ENCODE measurements at regions not wholly inside any gene's neighbourhood (a gene's known extent, or its start where the extent isn't known, plus 50 kb on each side); places are given as distances from the start of the nearest gene placed in this dataset.

- H3K79me2 ChIP-seq (ENCODE audit: control insufficient read depth, insufficient read depth, low read length), result no peaks in the 10 kb centered on the region
- RAD21 ChIA-PET (ENCODE audit: unreplicated experiment), result no interaction called here
- H3K9me3 ChIP-seq (replicated peaks; ENCODE audit: control insufficient read depth, insufficient read depth, low read length), result no peaks in the 10 kb centered on the region
- H3K4me3 ChIP-seq, result no peak overlapping the region
- no peak overlapping the region for H3K4me2 ChIP-seq (ENCODE audit: control insufficient read depth, insufficient read depth)
- H3K27ac ChIP-seq (ENCODE audit: control insufficient read depth, insufficient read depth), result no peak overlapping the region
- no peaks in the 10 kb centered on the region for H4K20me1 ChIP-seq (ENCODE audit: control insufficient read depth, insufficient read depth)
- CTCF ChIA-PET, result no interaction called here
- FAIRE-seq (no peak), ATAC-seq (no peak), DNase-seq (ENCODE audit: low read depth, low spot score) (no peak)
- H3K4me1 ChIP-seq (ENCODE audit: control insufficient read depth, insufficient read depth, low read length), result no peaks in the 10 kb centered on the region
- H2AFZ ChIP-seq (ENCODE audit: control insufficient read depth, low read depth, low read length), result no peak overlapping the region
- TF ChIP-seq PAX5 (IDR thresholded peaks at IDR 0.05; ENCODE audit: borderline replicate concordance, low read depth, low read length) (no peak), WRNIP1 (IDR thresholded peaks at IDR 0.05; ENCODE audit: borderline replicate concordance, low read depth, low read length) (no peak), RB1 (IDR thresholded peaks at IDR 0.05; ENCODE audit: borderline replicate concordance) (no peak), ZNF217 (IDR thresholded peaks at IDR 0.05) (no peak), IRF5 (IDR thresholded peaks at IDR 0.05; ENCODE audit: borderline replicate concordance) (no peak), NBN (IDR thresholded peaks at IDR 0.05) (no peak)
- POLR2A ChIA-PET, result no interaction called here
- no peaks in the 10 kb centered on the region for H3K36me3 ChIP-seq (ENCODE audit: control insufficient read depth in 2 of 2, insufficient read depth in 2 of 2, low read length in 1 of 2)
- SMC1A ChIA-PET (ENCODE audit: uncharacterized antibody, unreplicated experiment), result no interaction called here
- in situ Hi-C loops (cut with MboI), result no loop called here
- intact Hi-C loops (cut with micrococcal nuclease; ENCODE audit: unreplicated experiment), result no loop called here
- no TSS peak for BruUV-seq (replicated peaks)
- H3K9ac ChIP-seq (ENCODE audit: control insufficient read depth, insufficient read depth, low read length), result no peak overlapping the region
- H3K27me3 ChIP-seq (replicated peaks in 1 of 2; ENCODE audit: control insufficient read depth in 2 of 2, insufficient read depth in 2 of 2, low read length in 1 of 2), result no peaks in the 10 kb centered on the region
Measured at GRCh38 chr3:20637729-20638128, 451.7 kb upstream of the SGO1 start.

GRCh38 chr3:20622304-20622703 is 436.3 kb upstream of the SGO1 start:
- H3K4me1 ChIP-seq (ENCODE audit: control insufficient read depth, insufficient read depth, low read length), result no peaks in the 10 kb centered on the region
- DNase-seq (ENCODE audit: low read depth, low spot score) (no peak), FAIRE-seq (no peak), ATAC-seq (no peak)
- no peaks in the 10 kb centered on the region for H4K20me1 ChIP-seq (ENCODE audit: control insufficient read depth, insufficient read depth)
- no peak overlapping the region for H3K9ac ChIP-seq (ENCODE audit: control insufficient read depth, insufficient read depth, low read length)
- in situ Hi-C loops (cut with MboI), result no loop called here
- 58% methylated on average over 6 of the region's 6 CpGs for WGBS (ENCODE audit: insufficient coverage, insufficient replicate concordance, low lambda C conversion rate, missing lambda C conversion rate)
- BruUV-seq (replicated peaks), result no TSS peak
- H2AFZ ChIP-seq (ENCODE audit: control insufficient read depth, low read depth, low read length), result no peak overlapping the region
- intact Hi-C loops (cut with micrococcal nuclease; ENCODE audit: unreplicated experiment), result no loop called here
- no peaks in the 10 kb centered on the region for H3K36me3 ChIP-seq (ENCODE audit: control insufficient read depth in 2 of 2, insufficient read depth in 2 of 2, low read length in 1 of 2)
- RAD21 ChIA-PET (ENCODE audit: unreplicated experiment), result no interaction called here
- H3K9me3 ChIP-seq (replicated peaks; ENCODE audit: control insufficient read depth, insufficient read depth, low read length), result no peaks in the 10 kb centered on the region
- SMC1A ChIA-PET (ENCODE audit: uncharacterized antibody, unreplicated experiment), result no interaction called here
- H3K79me2 ChIP-seq (ENCODE audit: control insufficient read depth, insufficient read depth, low read length), result no peaks in the 10 kb centered on the region
- no peak overlapping the region for H3K27ac ChIP-seq (ENCODE audit: control insufficient read depth, insufficient read depth)
- no peak overlapping the region for H3K4me3 ChIP-seq
- CTCF ChIA-PET, result no interaction called here
- no peaks in the 10 kb centered on the region for H3K27me3 ChIP-seq (replicated peaks in 1 of 2; ENCODE audit: control insufficient read depth in 2 of 2, insufficient read depth in 2 of 2, low read length in 1 of 2)
- H3K4me2 ChIP-seq (ENCODE audit: control insufficient read depth, insufficient read depth), result no peak overlapping the region
- POLR2A ChIA-PET, result no interaction called here
- TF ChIP-seq NFXL1 (IDR thresholded peaks at IDR 0.05; ENCODE audit: borderline replicate concordance) (no peak), E2F8 (IDR thresholded peaks at IDR 0.05; ENCODE audit: low read depth, partially characterized antibody) (no peak), STAT1 (conservative IDR thresholded peaks at IDR 0.05) (no peak), SIN3A (IDR thresholded peaks at IDR 0.05; ENCODE audit: low read depth, low read length) (no peak), ETV6 (conservative IDR thresholded peaks at IDR 0.05 in 1 of 2, IDR thresholded peaks at IDR 0.05 in 1 of 2; ENCODE audit: borderline replicate concordance in 1 of 2, low read depth in 1 of 2) (no peak), JUND (IDR thresholded peaks at IDR 0.05; ENCODE audit: low read depth, low read length) (no peak), FOXK2 (IDR thresholded peaks at IDR 0.05) (no peak), BHLHE40 (IDR thresholded peaks at IDR 0.05; ENCODE audit: borderline replicate concordance in 1 of 2, low read depth in 2 of 2, low read length in 1 of 2) (no peak)
